ENCODE measurements at regions not wholly inside any gene's neighbourhood (a gene's known extent, or its start where the extent isn't known, plus 50 kb on each side); places are given as distances from the start of the nearest gene placed in this dataset.

- 24% methylated on average over 3 of the region's 3 CpGs for WGBS (ENCODE audit: low lambda C conversion rate)
- H3K27me3 ChIP-seq (ENCODE audit: insufficient read depth), result no peaks in the 10 kb centered on the region
- no peak overlapping the region for H3K27ac ChIP-seq (ENCODE audit: low read depth in 2 of 2, low read length in 1 of 2)
- H4K20me1 ChIP-seq (ENCODE audit: insufficient read depth), result no peaks in the 10 kb centered on the region
- TF ChIP-seq TEAD4 (IDR thresholded peaks at IDR 0.05; ENCODE audit: borderline replicate concordance, insufficient read depth) (no peak), PBX3 (IDR thresholded peaks at IDR 0.05) (no peak), TAF1 (IDR thresholded peaks at IDR 0.05; ENCODE audit: borderline replicate concordance, low read depth, low read length) (no peak), TCF12 (IDR thresholded peaks at IDR 0.05) (no peak), RFX5 (IDR thresholded peaks at IDR 0.05; ENCODE audit: low read length) (no peak), FOXJ3 (CRISPR knock-in tag; IDR thresholded peaks at IDR 0.05) (no peak), EP300 (IDR thresholded peaks at IDR 0.05; ENCODE audit: borderline replicate concordance in 1 of 2, low read depth in 1 of 2, low read length in 1 of 2) (no peak), SIN3A (IDR thresholded peaks at IDR 0.05; ENCODE audit: borderline replicate concordance, low read depth, low read length) (no peak), RAD21 (IDR thresholded peaks at IDR 0.05; ENCODE audit: low read length) (no peak), FOXM1 (IDR thresholded peaks at IDR 0.05; ENCODE audit: low read depth) (no peak), RXRA (IDR thresholded peaks at IDR 0.05; ENCODE audit: borderline replicate concordance, low read depth) (no peak), MAX (IDR thresholded peaks at IDR 0.05; ENCODE audit: low read depth) (no peak), SMC3 (IDR thresholded peaks at IDR 0.05; ENCODE audit: low read depth, low read length) (no peak), FOSL2 (IDR thresholded peaks at IDR 0.05; ENCODE audit: borderline replicate concordance, low read depth) (no peak)
- H2AFZ ChIP-seq (ENCODE audit: low read depth), result no peak overlapping the region
- H3F3A ChIP-seq (replicated peaks; ENCODE audit: insufficient read depth), result no peaks in the 10 kb centered on the region
- H3K9me3 ChIP-seq, result no peaks in the 10 kb centered on the region
- no peak overlapping the region for H3K4me2 ChIP-seq
- POLR2A ChIA-PET, result no interaction called here
- no peaks in the 10 kb centered on the region for H3K9me2 ChIP-seq
- DNase-seq, result no peak
- H3K4me3 ChIP-seq (ENCODE audit: low read depth in 2 of 2, low read length in 1 of 2), result no peak overlapping the region
- H3K9ac ChIP-seq, result no peak overlapping the region
- CTCF ChIA-PET, result interaction anchor here (1.3 kb wide), 1 partner anchor 278 kb away, joined by 4 read pairs; no protein-coding TSS in a partner anchor
- H3K79me2 ChIP-seq (ENCODE audit: insufficient read depth), result no peaks in the 10 kb centered on the region
- no peaks in the 10 kb centered on the region for H3K36me3 ChIP-seq (replicated peaks in 1 of 2; ENCODE audit: control insufficient read depth in 1 of 2, insufficient read depth in 2 of 2, low read length in 1 of 2)
- no peaks in the 10 kb centered on the region; a peak in 1 of 4 replicates for H3K4me1 ChIP-seq (ENCODE audit: control insufficient read depth in 1 of 2, insufficient read depth in 2 of 2, low read depth in 1 of 2, low read length in 1 of 2)
These were observed 89.6 kb upstream of the FAM171A1 start for GRCh38 chr10:15460661-15461060.

- no peaks in the 10 kb centered on the region for H3K79me2 ChIP-seq (ENCODE audit: insufficient read depth)
These were observed 88.1 kb upstream of the FAM171A1 start for GRCh38 chr10:15459218-15459617.

More at GRCh38 chr10:15459218-15459617, 88.1 kb upstream of the FAM171A1 start:
- Histone ChIP-seq H2AFZ (ENCODE audit: low read depth) (no peak overlapping the region), H3F3A (replicated peaks; ENCODE audit: insufficient read depth) (no peaks in the 10 kb centered on the region), H3K27me3 (ENCODE audit: insufficient read depth) (no peaks in the 10 kb centered on the region), H3K27ac (ENCODE audit: low read depth in 2 of 2, low read length in 1 of 2) (no peak overlapping the region), H3K4me2 (no peak overlapping the region), H3K4me3 (ENCODE audit: low read depth in 2 of 2, low read length in 1 of 2) (no peak overlapping the region), H3K9ac (no peak overlapping the region), H3K9me3 (no peaks in the 10 kb centered on the region), H3K4me1 (ENCODE audit: control insufficient read depth in 1 of 2, insufficient read depth in 2 of 2, low read depth in 1 of 2, low read length in 1 of 2) (no peaks in the 10 kb centered on the region; a peak in 1 of 4 replicates), H4K20me1 (ENCODE audit: insufficient read depth) (no peaks in the 10 kb centered on the region), H3K36me3 (replicated peaks in 1 of 2; ENCODE audit: control insufficient read depth in 1 of 2, insufficient read depth in 2 of 2, low read length in 1 of 2) (no peaks in the 10 kb centered on the region), H3K9me2 (no peaks in the 10 kb centered on the region)
- DNase-seq, result no peak
- WGBS (ENCODE audit: low lambda C conversion rate), result 16% methylated on average over 1 of the region's 1 CpG
- ChIA-PET CTCF (interaction anchor here (1.4 kb wide), 1 partner anchor 20 kb away, joined by 5 read pairs; no protein-coding TSS in a partner anchor), POLR2A (no interaction called here)
- TF ChIP-seq GATA2 (CRISPR knock-in tag; IDR thresholded peaks at IDR 0.05), result no peak
- TF ChIP-seq SMC3 (IDR thresholded peaks at IDR 0.05; ENCODE audit: low read depth, low read length), result no peak
- no peak for TF ChIP-seq ELF1 (IDR thresholded peaks at IDR 0.05)
- TF ChIP-seq RAD21 (IDR thresholded peaks at IDR 0.05; ENCODE audit: low read length), result no peak
- TF ChIP-seq NRF1 (IDR thresholded peaks at IDR 0.05; ENCODE audit: low read depth, low read length), result no peak
- no peak for TF ChIP-seq RXRA (IDR thresholded peaks at IDR 0.05; ENCODE audit: borderline replicate concordance, low read depth)
- no peak for TF ChIP-seq EZH2phosphoT487 (IDR thresholded peaks at IDR 0.05; ENCODE audit: borderline replicate concordance, low read depth)
- no peak for TF ChIP-seq CTCF (IDR thresholded peaks at IDR 0.05)
- no peak for TF ChIP-seq CHD2 (IDR thresholded peaks at IDR 0.05; ENCODE audit: low read length, partially characterized antibody)
- no peak for TF ChIP-seq EP300 (IDR thresholded peaks at IDR 0.05; ENCODE audit: borderline replicate concordance in 1 of 2, low read depth in 1 of 2, low read length in 1 of 2)
- TF ChIP-seq MAX (IDR thresholded peaks at IDR 0.05; ENCODE audit: low read depth), result no peak
- no peak for TF ChIP-seq FOXJ3 (CRISPR knock-in tag; IDR thresholded peaks at IDR 0.05)
- no peak for TF ChIP-seq YY1 (IDR thresholded peaks at IDR 0.05; ENCODE audit: low read depth)
- no peak for TF ChIP-seq GABPA (IDR thresholded peaks at IDR 0.05; ENCODE audit: low read depth)
- no peak for TF ChIP-seq SIN3A (IDR thresholded peaks at IDR 0.05; ENCODE audit: borderline replicate concordance, low read depth, low read length)
- no peak for TF ChIP-seq USF2 (IDR thresholded peaks at IDR 0.05; ENCODE audit: borderline replicate concordance, low read depth, low read length)

Measured in SK-N-SH (cell line).